HEK293 (cell line): ENCODE measurements at regions not wholly inside any gene's neighbourhood (a gene's known extent, or its start where the extent isn't known, plus 50 kb on each side); places are given as distances from the start of the nearest gene placed in this dataset.
A peak's percentile ranks its signal among the peaks of the same experiment; 100 is the strongest.

Experiments
- CTCF ChIA-PET: fragments of 350-600 bp; formaldehyde crosslinking; extraction: SDS; loops from one replicate; lab custom pipeline; 2021; ENCODE audit warnings: antibody characterized with exemption; lab: Yijun Ruan, JAX
- POLR2A ChIA-PET: fragments of 300-600 bp; formaldehyde crosslinking; extraction: SDS; loops from one replicate; lab custom pipeline; 2020; ENCODE audit warnings: antibody characterized with exemption, inconsistent platforms; lab: Yijun Ruan, JAX
- H3K27ac ChIP-seq: fragments of 200-500 bp; sonication (Bioruptor generic); 2 replicates; pipeline ENCODE4 v1.5.1; 2014; ENCODE audit warnings: low read depth, low read length, control low read depth, inconsistent platforms; ENCODE audit errors: extremely low read depth
- H3K36me3 ChIP-seq, 2 experiments: fragments of 200-500 bp in 1 of 2; sonication (Bioruptor generic) in 1 of 2; 1 replicate in 1 of 2; 2 replicates in 1 of 2; pipeline ENCODE4 v1.5.1; 2014 to 2017; ENCODE audit warnings: inconsistent platforms in 2 of 2, low read length in 2 of 2; ENCODE audit not compliant: control insufficient read depth in 2 of 2, insufficient read depth in 1 of 2
- H3K4me1 ChIP-seq: fragments of 200-500 bp; sonication (Bioruptor generic); 2 replicates; pipeline ENCODE4 v1.5.1; 2014; ENCODE audit warnings: mild to moderate bottlenecking, low read length, inconsistent platforms; ENCODE audit not compliant: control insufficient read depth, insufficient read depth
- H3K4me3 ChIP-seq: 2 replicates; pipeline ENCODE4 v1.5.1; 2011; ENCODE audit warnings: low read depth, mild to moderate bottlenecking, control low read depth, low read length, moderate library complexity
- H3K9me3 ChIP-seq: fragments of 200-500 bp; sonication (Bioruptor generic); 2 replicates; pipeline ENCODE4 v1.5.1; 2014; ENCODE audit warnings: low read depth, low read length, inconsistent platforms; ENCODE audit not compliant: control insufficient read depth, insufficient read depth
- KLF16 ChIP-seq: fragments of 450-650 bp; formaldehyde crosslinking; IDR thresholded peaks from 2 replicates; pipeline ENCODE4 v1.5.1; 2017; ENCODE audit warnings: missing biosample characterization, missing genetic modification characterization
- OVOL3 ChIP-seq: fragments of 450-650 bp; formaldehyde crosslinking; IDR thresholded peaks from 2 replicates; pipeline ENCODE4 v1.5.1; 2016; ENCODE audit warnings: missing biosample characterization, missing genetic modification characterization
- PBX3 ChIP-seq: sonication (generic); formaldehyde crosslinking; IDR thresholded peaks from 2 replicates; pipeline ENCODE4 v1.8.1; 2022; ENCODE audit warnings: mild to moderate bottlenecking, moderate library complexity, missing genetic modification reagents
- WT1 ChIP-seq: fragments of 450-650 bp; formaldehyde crosslinking; IDR thresholded peaks from 2 replicates; pipeline ENCODE4 v1.5.1; 2016; ENCODE audit warnings: missing biosample characterization, missing genetic modification characterization
- ZBTB10 ChIP-seq: fragments of 450-650 bp; formaldehyde crosslinking; IDR thresholded peaks from 2 replicates; pipeline ENCODE4 v1.5.1; 2016; ENCODE audit warnings: missing biosample characterization, missing genetic modification characterization
- ZIC2 ChIP-seq: fragments of 450-650 bp; formaldehyde crosslinking; IDR thresholded peaks from 2 replicates; pipeline ENCODE4 v1.5.1; 2016; ENCODE audit warnings: missing biosample characterization, missing genetic modification characterization
- ZNF10 ChIP-seq: fragments of 450-650 bp; formaldehyde crosslinking; IDR thresholded peaks from 2 replicates; pipeline ENCODE4 v1.5.1; 2017; ENCODE audit warnings: missing biosample characterization, missing genetic modification characterization
- ZNF146 ChIP-seq: fragments of 450-650 bp; formaldehyde crosslinking; IDR thresholded peaks from 2 replicates; pipeline ENCODE4 v1.5.1; 2016; ENCODE audit warnings: missing biosample characterization, missing genetic modification characterization
- ZNF174 ChIP-seq: fragments of 450-650 bp; formaldehyde crosslinking; IDR thresholded peaks from 2 replicates; pipeline ENCODE4 v1.5.0; 2017; ENCODE audit warnings: missing biosample characterization, mild to moderate bottlenecking, missing genetic modification characterization
- ZNF239 ChIP-seq: fragments of 450-650 bp; formaldehyde crosslinking; IDR thresholded peaks from 2 replicates; pipeline ENCODE4 v1.5.1; 2016; ENCODE audit warnings: missing biosample characterization, missing genetic modification characterization
- ZNF350 ChIP-seq: fragments of 450-650 bp; formaldehyde crosslinking; IDR thresholded peaks from 2 replicates; pipeline ENCODE4 v1.5.0; 2017; ENCODE audit warnings: missing biosample characterization, mild to moderate bottlenecking, missing genetic modification characterization
- ZNF449 ChIP-seq: fragments of 450-650 bp; formaldehyde crosslinking; IDR thresholded peaks from 2 replicates; pipeline ENCODE4 v1.5.1; 2017; ENCODE audit warnings: missing biosample characterization, mild to moderate bottlenecking, missing genetic modification characterization, moderate library complexity
- ZNF521 ChIP-seq: fragments of 450-650 bp; formaldehyde crosslinking; IDR thresholded peaks from 2 replicates; pipeline ENCODE4 v1.5.1; 2017; ENCODE audit warnings: missing biosample characterization, mild to moderate bottlenecking, missing genetic modification characterization
- ZNF561 ChIP-seq: fragments of 450-650 bp; IDR thresholded peaks from 2 replicates; pipeline ENCODE4 v1.5.1; 2018; ENCODE audit warnings: missing biosample characterization, missing genetic modification characterization, borderline replicate concordance
- ZNF639 ChIP-seq: fragments of 450-650 bp; formaldehyde crosslinking; IDR thresholded peaks from 2 replicates; pipeline ENCODE4 v1.5.1; 2016; ENCODE audit warnings: missing biosample characterization, missing genetic modification characterization
- ZNF654 ChIP-seq: fragments of 450-650 bp; formaldehyde crosslinking; IDR thresholded peaks from 2 replicates; pipeline ENCODE4 v1.5.1; 2016; ENCODE audit warnings: low read depth, missing biosample characterization, missing genetic modification characterization
- ZNF658 ChIP-seq: fragments of 450-650 bp; formaldehyde crosslinking; IDR thresholded peaks from 2 replicates; pipeline ENCODE4; 2016; ENCODE audit warnings: missing biosample characterization, missing genetic modification characterization
- ZNF664 ChIP-seq: fragments of 450-650 bp; formaldehyde crosslinking; IDR thresholded peaks from 2 replicates; pipeline ENCODE4 v1.5.1; 2016; ENCODE audit warnings: missing biosample characterization, missing genetic modification characterization
- ZSCAN30 ChIP-seq: fragments of 450-650 bp; IDR thresholded peaks from 2 replicates; pipeline ENCODE4 v1.5.1; 2018; ENCODE audit warnings: missing biosample characterization, mild to moderate bottlenecking, missing genetic modification characterization, moderate library complexity

- TF ChIP-seq ZNF658 (tag by site-specific recombination) (no peak), ZNF639 (tag by site-specific recombination) (no peak), ZNF239 (tag by site-specific recombination) (no peak), OVOL3 (tag by site-specific recombination) (no peak), PBX3 (CRISPR knock-in tag) (no peak), ZNF654 (tag by site-specific recombination) (no peak), ZSCAN30 (no peak), ZNF561 (tag by site-specific recombination) (no peak), ZNF449 (tag by site-specific recombination) (no peak), ZNF350 (no peak), ZNF174 (tag by site-specific recombination) (no peak)
These were observed 131.8 kb downstream of the FOXB1 start (continued) for GRCh38 chr15:60135961-60136360.

- TF ChIP-seq ZBTB10 (tag by site-specific recombination) (no peak), WT1 (tag by site-specific recombination) (no peak), ZNF10 (tag by site-specific recombination) (no peak), KLF16 (tag by site-specific recombination) (no peak), ZIC2 (tag by site-specific recombination) (0 out of 2 replicates have a peak, but pooled peaks have one; percentile 12), ZNF521 (no peak), ZNF146 (no peak), ZNF664 (tag by site-specific recombination) (no peak)
- TF ChIP-seq, all 188 proteins: peak for 1
- ChIA-PET POLR2A (no interaction called here), CTCF (interaction anchor here (0.7 kb wide), 1 partner anchor 336 kb away, joined by 3 read pairs; no protein-coding TSS in a partner anchor)
- Histone ChIP-seq H3K9me3 (no peaks in the 10 kb centered on the region), H3K36me3 (no peaks in the 10 kb centered on the region), H3K4me1 (no peaks in the 10 kb centered on the region), H3K4me3 (no peak overlapping the region), H3K27ac (no peak overlapping the region)
These were observed 133.7 kb downstream of the FOXB1 start for GRCh38 chr15:60137711-60138396.
